ENCODE measurements at regions not wholly inside any gene's neighbourhood (a gene's known extent, or its start where the extent isn't known, plus 50 kb on each side); places are given as distances from the start of the nearest gene placed in this dataset.

GRCh38 chr10:71072823-71073210 lies 139.6 kb upstream of the UNC5B start:
- H3K4me3 ChIP-seq: no peak overlapping the region
- peak in 1 of 2 donors; percentile 57 for DNase-seq
- TF ChIP-seq, protein P1, sequence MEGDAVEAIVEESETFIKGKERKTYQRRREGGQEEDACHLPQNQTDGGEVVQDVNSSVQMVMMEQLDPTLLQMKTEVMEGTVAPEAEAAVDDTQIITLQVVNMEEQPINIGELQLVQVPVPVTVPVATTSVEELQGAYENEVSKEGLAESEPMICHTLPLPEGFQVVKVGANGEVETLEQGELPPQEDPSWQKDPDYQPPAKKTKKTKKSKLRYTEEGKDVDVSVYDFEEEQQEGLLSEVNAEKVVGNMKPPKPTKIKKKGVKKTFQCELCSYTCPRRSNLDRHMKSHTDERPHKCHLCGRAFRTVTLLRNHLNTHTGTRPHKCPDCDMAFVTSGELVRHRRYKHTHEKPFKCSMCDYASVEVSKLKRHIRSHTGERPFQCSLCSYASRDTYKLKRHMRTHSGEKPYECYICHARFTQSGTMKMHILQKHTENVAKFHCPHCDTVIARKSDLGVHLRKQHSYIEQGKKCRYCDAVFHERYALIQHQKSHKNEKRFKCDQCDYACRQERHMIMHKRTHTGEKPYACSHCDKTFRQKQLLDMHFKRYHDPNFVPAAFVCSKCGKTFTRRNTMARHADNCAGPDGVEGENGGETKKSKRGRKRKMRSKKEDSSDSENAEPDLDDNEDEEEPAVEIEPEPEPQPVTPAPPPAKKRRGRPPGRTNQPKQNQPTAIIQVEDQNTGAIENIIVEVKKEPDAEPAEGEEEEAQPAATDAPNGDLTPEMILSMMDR (IDR thresholded peaks at IDR 0.05): no peak
- no peaks in the 10 kb centered on the region for H3K9me3 ChIP-seq
- intact Hi-C loops (cut with DNase I; ENCODE audit: low total_unique reads): no loop called here
- H3K36me3 ChIP-seq: no peaks in the 10 kb centered on the region
- H3K27ac ChIP-seq: no peak overlapping the region
- no peaks in the 10 kb centered on the region for H3K27me3 ChIP-seq
- H3K4me1 ChIP-seq: peaks cover 0 to 30% (median 19%) of the 10 kb centered on the region in 4 donors

DNA sequence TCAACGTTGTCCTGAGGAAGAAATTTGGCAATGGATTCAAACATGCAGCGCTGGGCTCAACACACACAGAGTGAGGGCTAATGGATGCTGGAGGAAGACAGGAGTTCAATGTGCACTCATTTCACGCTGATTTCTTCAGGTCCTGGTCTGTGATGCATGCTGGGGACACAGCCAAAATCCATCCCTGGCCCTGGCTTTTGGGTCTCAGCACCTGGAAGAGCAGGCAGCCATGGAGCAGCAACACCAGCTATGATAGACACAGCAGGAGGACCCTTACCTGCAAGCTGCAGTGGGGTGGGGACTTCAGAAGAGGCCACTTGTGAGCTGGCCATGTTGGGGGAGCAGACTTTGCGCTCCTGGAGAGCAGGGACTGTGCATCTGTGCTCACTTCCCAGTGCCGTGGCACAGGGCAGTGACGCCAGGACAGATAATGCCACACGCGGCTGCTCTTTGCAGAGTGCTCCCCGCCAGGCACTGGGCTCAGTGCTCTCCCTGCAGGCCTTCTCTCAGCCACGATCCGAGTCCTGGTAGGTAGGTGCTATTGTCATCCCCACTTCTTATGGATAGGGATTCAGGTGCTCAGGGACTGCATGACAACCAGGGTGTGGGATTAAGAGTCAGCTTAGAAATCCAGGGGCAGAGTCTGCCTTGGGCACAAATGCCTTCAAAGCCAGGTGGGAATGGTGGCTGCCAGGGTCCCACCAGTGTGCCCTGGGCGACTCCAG lies 138.8 kb upstream of the UNC5B start:
- no peaks in the 10 kb centered on the region for H3K9me3 ChIP-seq
- TF ChIP-seq, protein P1 (IDR thresholded peaks at IDR 0.05): no peak
- H3K27ac ChIP-seq: no peak overlapping the region
- DNase-seq: peak; percentile 3 to 35
- peaks cover 0 to 28% (median 17%) of the 10 kb centered on the region in 4 donors for H3K4me1 ChIP-seq
- no peak overlapping the region for H3K4me3 ChIP-seq
- no peaks in the 10 kb centered on the region for H3K27me3 ChIP-seq
- no peaks in the 10 kb centered on the region for H3K36me3 ChIP-seq
- intact Hi-C loops (cut with DNase I; ENCODE audit: low total_unique reads): no loop called here

DNA sequence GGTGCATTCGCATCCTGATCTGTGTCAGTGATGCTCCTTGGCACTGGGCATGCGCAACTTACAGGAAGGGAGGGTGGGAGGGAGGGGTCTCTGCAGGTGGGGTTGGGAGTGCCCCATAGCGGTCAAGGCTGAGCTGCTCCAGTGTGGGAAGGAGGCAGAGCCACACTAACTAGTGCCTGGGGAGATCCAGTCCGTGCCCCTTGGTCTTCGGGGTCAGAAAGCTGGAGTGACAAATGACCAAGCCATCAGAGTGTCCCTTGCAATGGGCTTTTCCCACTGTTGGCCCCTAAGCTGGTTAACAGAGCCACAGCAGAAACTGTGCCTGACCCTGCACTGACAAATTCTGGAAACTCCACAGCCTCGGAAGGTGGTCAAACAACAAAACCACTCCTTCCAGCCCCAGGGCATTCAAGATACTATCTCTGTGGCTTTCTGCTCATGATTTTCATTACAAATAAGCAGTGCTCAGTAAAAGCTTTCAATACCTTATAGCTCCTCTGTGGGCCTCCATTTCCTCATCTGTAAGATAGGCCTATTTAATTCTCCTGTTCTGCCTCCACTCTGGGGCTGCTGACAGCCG lies 138.1 kb upstream of the UNC5B start:
- Histone ChIP-seq H3K4me1 (peaks cover 0 to 22% (median 11%) of the 10 kb centered on the region in 4 donors), H3K9me3 (no peaks in the 10 kb centered on the region), H3K27ac (no peak overlapping the region), H3K4me3 (no peak overlapping the region), H3K27me3 (no peaks in the 10 kb centered on the region), H3K36me3 (no peaks in the 10 kb centered on the region)
- intact Hi-C loops (cut with DNase I; ENCODE audit: low total_unique reads): no loop called here
- TF ChIP-seq, protein P1 (IDR thresholded peaks at IDR 0.05): no peak
- DNase-seq: peak; percentile 0 to 43

GRCh38 chr10:71075086-71075758 lies 137.1 kb upstream of the UNC5B start:
- H3K27me3 ChIP-seq: no peaks in the 10 kb centered on the region
- DNase-seq: peak; percentile 17 to 38
- no peaks in the 10 kb centered on the region for H3K36me3 ChIP-seq
- intact Hi-C loops (cut with DNase I; ENCODE audit: low total_unique reads): no loop called here
- peaks cover 0 to 12% (median 4%) of the 10 kb centered on the region in 4 donors for H3K4me1 ChIP-seq
- no peak overlapping the region for H3K4me3 ChIP-seq
- H3K27ac ChIP-seq: no peak overlapping the region
- H3K9me3 ChIP-seq: no peaks in the 10 kb centered on the region
- TF ChIP-seq, protein P1 (IDR thresholded peaks at IDR 0.05): no peak

- intact Hi-C loops (cut with DNase I; ENCODE audit: low total_unique reads): no loop called here
- Histone ChIP-seq H3K27ac (no peak overlapping the region), H3K9me3 (no peaks in the 10 kb centered on the region), H3K4me1 (peaks cover 0 to 11% (median under 1%) of the 10 kb centered on the region in 4 donors), H3K27me3 (no peaks in the 10 kb centered on the region), H3K36me3 (no peaks in the 10 kb centered on the region), H3K4me3 (no peak overlapping the region)
- DNase-seq: peak; percentile 7 to 12
- TF ChIP-seq, protein P1 (IDR thresholded peaks at IDR 0.05): no peak
These were observed 136.5 kb upstream of the UNC5B start for GRCh38 chr10:71075759-71076472.
